ENCODE measurements at regions not wholly inside any gene's neighbourhood (a gene's known extent, or its start where the extent isn't known, plus 50 kb on each side); places are given as distances from the start of the nearest gene placed in this dataset.

- Histone ChIP-seq H3K36me3 (ENCODE audit: insufficient read depth, low read length, poor library complexity, severe bottlenecking) (no peaks in the 10 kb centered on the region), H3K27ac (ENCODE audit: low read depth, low read length, poor library complexity, severe bottlenecking) (no peak overlapping the region), H3K4me3 (ENCODE audit: low read depth, low read length, poor library complexity, severe bottlenecking) (no peak overlapping the region), H3K9me3 (ENCODE audit: low read depth, low read length, poor library complexity, severe bottlenecking) (no peaks in the 10 kb centered on the region), H3K27me3 (replicated peaks; ENCODE audit: insufficient read depth, low read depth, low read length, poor library complexity) (no peaks in the 10 kb centered on the region), H3K4me1 (ENCODE audit: insufficient read depth, low read length, poor library complexity, severe bottlenecking) (no peaks in the 10 kb centered on the region)
- intact Hi-C loops (cut with micrococcal nuclease; ENCODE audit: unreplicated experiment), result no loop called here
- ChIA-PET POLR2A (ENCODE audit: low non-redundant PET) (no interaction called here), CTCF (no interaction called here)
- TF ChIP-seq EZH2 (IDR thresholded peaks at IDR 0.05; ENCODE audit: borderline replicate concordance, low read depth, low read length, poor library complexity, severe bottlenecking) (no peak), CTCF (conservative IDR thresholded peaks at IDR 0.05; ENCODE audit: low read depth, low read length) (no peak)
- DNase-seq (ENCODE audit: low spot score), result no peak
- no TSS peak for BruUV-seq (replicated peaks)
Measured at GRCh38 chr14:44271637-44272036, 235.4 kb downstream of the FSCB start.

GRCh38 chr14:44271006-44271405, 236.1 kb downstream of the FSCB start:
- Histone ChIP-seq H3K4me3 (ENCODE audit: low read depth, low read length, poor library complexity, severe bottlenecking) (no peak overlapping the region), H3K9me3 (ENCODE audit: low read depth, low read length, poor library complexity, severe bottlenecking) (no peaks in the 10 kb centered on the region), H3K4me1 (ENCODE audit: insufficient read depth, low read length, poor library complexity, severe bottlenecking) (no peaks in the 10 kb centered on the region), H3K27ac (ENCODE audit: low read depth, low read length, poor library complexity, severe bottlenecking) (no peak overlapping the region), H3K27me3 (replicated peaks; ENCODE audit: insufficient read depth, low read depth, low read length, poor library complexity) (no peaks in the 10 kb centered on the region), H3K36me3 (ENCODE audit: insufficient read depth, low read length, poor library complexity, severe bottlenecking) (no peaks in the 10 kb centered on the region)
- intact Hi-C loops (cut with micrococcal nuclease; ENCODE audit: unreplicated experiment), result no loop called here
- no peak for DNase-seq (ENCODE audit: low spot score)
- POLR2A ChIA-PET (ENCODE audit: low non-redundant PET), result no interaction called here
- no TSS peak for BruUV-seq (replicated peaks)
- CTCF ChIA-PET, result no interaction called here
- TF ChIP-seq EZH2 (IDR thresholded peaks at IDR 0.05; ENCODE audit: borderline replicate concordance, low read depth, low read length, poor library complexity, severe bottlenecking), result no peak
- no peak for TF ChIP-seq CTCF (conservative IDR thresholded peaks at IDR 0.05; ENCODE audit: low read depth, low read length)

DNA sequence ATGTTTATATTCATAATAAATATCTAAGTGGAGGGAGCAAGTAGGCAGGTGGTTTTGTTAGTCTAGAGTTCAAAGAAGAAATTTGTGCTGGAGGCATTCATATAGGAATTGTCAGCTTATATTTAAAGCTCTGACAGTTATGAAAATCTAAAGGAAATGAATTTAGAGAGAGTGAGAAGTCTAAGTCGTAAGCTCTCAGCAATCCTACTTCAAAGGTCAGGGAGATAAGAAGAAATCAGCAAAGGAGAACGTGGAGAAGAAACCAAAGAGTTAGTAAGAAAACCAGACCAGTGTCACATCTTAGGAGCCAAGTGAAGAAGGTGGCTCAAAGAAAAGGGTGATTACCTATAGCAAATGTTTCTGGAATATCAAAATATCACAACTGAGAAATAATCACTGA, 241.8 kb downstream of the FSCB start:
- CTCF ChIA-PET, result no interaction called here
- POLR2A ChIA-PET (ENCODE audit: low non-redundant PET), result no interaction called here

More for the DNA sequence above, 241.8 kb downstream of the FSCB start:
- Histone ChIP-seq H3K27me3 (replicated peaks; ENCODE audit: insufficient read depth, low read depth, low read length, poor library complexity) (no peaks in the 10 kb centered on the region), H3K4me3 (ENCODE audit: low read depth, low read length, poor library complexity, severe bottlenecking) (no peak overlapping the region), H3K9me3 (ENCODE audit: low read depth, low read length, poor library complexity, severe bottlenecking) (no peaks in the 10 kb centered on the region), H3K36me3 (ENCODE audit: insufficient read depth, low read length, poor library complexity, severe bottlenecking) (no peaks in the 10 kb centered on the region), H3K4me1 (ENCODE audit: insufficient read depth, low read length, poor library complexity, severe bottlenecking) (no peaks in the 10 kb centered on the region), H3K27ac (ENCODE audit: low read depth, low read length, poor library complexity, severe bottlenecking) (no peak overlapping the region)
- DNase-seq (ENCODE audit: low spot score), result no peak
- BruUV-seq (replicated peaks), result no TSS peak
- intact Hi-C loops (cut with micrococcal nuclease; ENCODE audit: unreplicated experiment), result no loop called here
- TF ChIP-seq CTCF (conservative IDR thresholded peaks at IDR 0.05; ENCODE audit: low read depth, low read length), result no peak
- TF ChIP-seq EZH2 (IDR thresholded peaks at IDR 0.05; ENCODE audit: borderline replicate concordance, low read depth, low read length, poor library complexity, severe bottlenecking), result no peak
